ENCODE measurements at regions not wholly inside any gene's neighbourhood (a gene's known extent, or its start where the extent isn't known, plus 50 kb on each side); places are given as distances from the start of the nearest gene placed in this dataset.
"Not testable (repeated sequence)": the region's sequence is repeated elsewhere in the genome, so short reads cannot be mapped to it uniquely, and the experiment has no call there.

GRCh38 chr1:119191325-119191724, 50.9 kb upstream of the WARS2 start:
- DNase-seq = no peak

GRCh38 chr1:119204197-119204960, 63.9 kb upstream of the WARS2 start:
- no peak for DNase-seq

- DNase-seq = no peak
Measured at GRCh38 chr1:119204961-119205357, 64.5 kb upstream of the WARS2 start.

DNA sequence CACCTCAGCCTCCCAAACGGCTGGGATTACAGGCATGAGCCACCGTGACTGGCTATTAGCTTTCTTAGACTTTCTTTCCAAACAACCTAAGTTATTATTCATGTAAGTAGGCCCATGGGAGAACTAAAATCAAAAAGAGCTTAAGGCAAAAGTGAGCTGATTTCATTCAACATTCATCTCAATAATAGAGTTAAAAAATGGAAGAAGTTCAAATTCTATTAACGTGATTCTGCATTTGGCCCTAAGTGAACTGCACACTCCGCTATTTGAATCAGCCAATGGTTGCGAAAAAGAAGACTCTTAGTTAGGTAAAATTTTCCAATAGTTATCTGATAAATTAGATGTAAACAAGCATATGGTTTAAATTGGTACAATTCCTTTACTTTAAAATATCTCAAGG, 68.6 kb upstream of the WARS2 start:
- no peak for DNase-seq

GRCh38 chr1:119209596-119210295, 69.3 kb upstream of the WARS2 start:
- DNase-seq = no peak

- DNase-seq = no peak
Measured at GRCh38 chr1:119210296-119210649, 69.8 kb upstream of the WARS2 start.

DNA sequence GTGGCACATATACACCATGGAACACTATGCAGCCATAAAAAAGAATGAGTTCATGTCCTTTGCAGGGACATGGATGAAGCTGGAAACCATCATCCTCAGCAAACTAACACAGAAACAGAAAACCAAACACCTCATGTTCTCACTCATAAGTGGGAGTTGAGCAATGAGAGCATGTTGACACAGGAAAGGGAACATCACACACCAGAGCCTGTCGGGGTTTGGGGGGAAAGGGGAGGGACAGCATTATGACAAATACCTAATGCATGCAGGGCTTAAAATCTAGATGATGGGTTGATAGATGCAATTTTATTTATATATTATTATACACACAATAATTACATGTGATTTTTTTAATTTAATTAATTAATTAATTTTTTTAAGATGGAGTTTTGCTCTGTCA, 72.8 kb upstream of the WARS2 start:
- not testable (repeated sequence) for DNase-seq

DNA sequence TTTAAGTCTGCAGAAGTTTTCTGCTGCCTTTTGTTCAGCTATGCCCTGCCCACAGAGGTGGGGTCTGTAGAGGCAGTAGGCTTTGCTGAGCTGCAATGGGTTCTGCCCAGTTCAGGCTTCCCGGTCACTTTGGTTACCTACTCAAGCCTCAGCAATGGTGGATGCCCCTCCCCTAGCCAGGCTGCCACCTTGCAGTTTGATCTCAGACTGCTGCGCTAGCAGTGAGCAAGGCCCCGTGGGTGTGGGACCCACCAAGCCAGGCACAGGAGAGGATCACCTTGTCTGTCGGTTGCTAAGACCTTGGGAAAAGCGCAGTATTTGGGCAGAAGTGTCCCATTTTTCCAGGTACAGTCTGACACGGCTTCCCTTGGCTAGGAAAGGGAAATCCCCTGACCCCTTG, 74.5 kb upstream of the WARS2 start:
- not testable (repeated sequence) for DNase-seq

- DNase-seq = no peak
Measured at GRCh38 chr1:119217309-119217828, 76.9 kb upstream of the WARS2 start.

DNA sequence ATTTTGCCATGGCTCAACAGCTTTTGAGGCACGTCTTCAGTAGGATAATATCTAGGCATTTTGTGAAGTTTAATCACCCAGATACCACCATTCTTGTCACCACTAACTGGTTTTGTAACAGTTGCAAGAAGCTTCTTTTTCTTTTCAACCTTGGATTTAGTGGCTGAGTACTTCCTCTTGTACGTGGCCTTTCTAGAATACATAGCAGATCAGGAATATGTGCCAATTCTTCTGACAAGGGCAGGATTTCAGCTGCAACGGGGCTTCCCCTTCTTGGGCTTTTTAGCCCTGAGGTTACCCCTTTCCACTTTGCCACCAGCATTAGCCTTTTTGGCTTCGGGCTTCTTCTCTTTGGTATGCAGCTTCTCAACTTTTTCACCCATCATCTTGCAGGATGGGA, 79.3 kb upstream of the WARS2 start:
- no peak for DNase-seq

- DNase-seq = no peak
Measured at GRCh38 chr1:119220991-119221390, 80.5 kb upstream of the WARS2 start.

DNA sequence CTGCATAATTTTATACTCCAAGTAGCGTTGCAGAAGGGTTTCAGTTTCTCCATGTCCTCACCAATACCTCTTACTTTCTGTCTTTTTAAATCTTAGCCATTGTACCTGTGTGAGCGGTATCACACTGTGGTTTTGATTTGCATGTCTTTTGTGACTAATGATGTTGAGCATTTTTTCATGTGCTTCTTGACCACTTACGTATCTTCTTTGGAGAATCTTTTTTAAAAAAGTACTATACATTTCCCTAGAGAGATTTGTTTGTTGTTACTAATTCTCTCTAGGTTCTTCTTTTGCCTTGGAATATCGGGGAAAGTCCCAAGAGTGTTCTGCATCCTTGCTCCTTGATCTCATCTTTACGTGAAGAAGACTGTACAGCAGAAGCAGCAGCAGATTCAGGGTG, 81.8 kb upstream of the WARS2 start:
- DNase-seq = no peak

DNA sequence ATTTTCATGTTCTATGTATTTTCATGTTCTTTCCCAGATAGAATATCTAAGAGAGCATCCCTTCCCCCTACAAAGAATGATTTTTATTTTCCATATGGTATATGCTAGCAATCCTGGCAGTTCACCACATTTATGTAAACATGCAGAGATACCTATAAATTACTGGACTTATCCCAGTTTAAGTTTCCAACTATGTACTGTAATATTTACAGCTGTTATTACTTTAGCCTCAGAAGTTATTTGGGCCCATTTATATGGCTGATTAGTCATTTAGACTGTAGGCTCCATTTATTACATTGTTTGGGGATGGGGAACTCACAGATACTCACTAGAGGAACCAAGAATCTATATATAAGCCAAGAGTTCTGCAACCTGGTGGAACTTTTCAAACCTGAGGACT, 84.8 kb upstream of the WARS2 start:
- no peak for DNase-seq

GRCh38 chr1:119225831-119226230, 85.4 kb upstream of the WARS2 start:
- DNase-seq = no peak

- DNase-seq = no peak
Measured at GRCh38 chr1:119226321-119226720, 85.9 kb upstream of the WARS2 start.

- DNase-seq = no peak
Measured at GRCh38 chr1:119226913-119227312, 86.5 kb upstream of the WARS2 start.

DNA sequence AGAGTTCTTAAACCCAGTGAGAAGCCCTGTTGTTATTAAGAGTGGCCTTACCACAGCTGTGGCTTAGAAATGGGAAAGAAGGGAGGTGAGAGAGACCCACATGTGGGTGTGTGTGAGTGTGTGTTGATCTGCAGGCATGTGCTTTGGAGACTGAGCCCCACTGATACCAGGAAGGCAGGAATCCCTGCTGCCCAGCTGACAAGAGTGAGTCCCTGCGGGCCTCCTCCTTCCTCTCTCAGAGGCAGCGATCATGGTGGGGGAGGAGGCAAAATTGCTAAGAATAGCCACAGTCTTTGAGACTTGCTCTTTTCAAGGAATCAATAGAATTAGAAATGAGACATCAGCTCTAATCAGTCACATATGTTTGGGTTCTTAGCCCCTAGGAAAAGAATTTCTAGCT, 87.0 kb upstream of the WARS2 start:
- no peak for DNase-seq

DNA sequence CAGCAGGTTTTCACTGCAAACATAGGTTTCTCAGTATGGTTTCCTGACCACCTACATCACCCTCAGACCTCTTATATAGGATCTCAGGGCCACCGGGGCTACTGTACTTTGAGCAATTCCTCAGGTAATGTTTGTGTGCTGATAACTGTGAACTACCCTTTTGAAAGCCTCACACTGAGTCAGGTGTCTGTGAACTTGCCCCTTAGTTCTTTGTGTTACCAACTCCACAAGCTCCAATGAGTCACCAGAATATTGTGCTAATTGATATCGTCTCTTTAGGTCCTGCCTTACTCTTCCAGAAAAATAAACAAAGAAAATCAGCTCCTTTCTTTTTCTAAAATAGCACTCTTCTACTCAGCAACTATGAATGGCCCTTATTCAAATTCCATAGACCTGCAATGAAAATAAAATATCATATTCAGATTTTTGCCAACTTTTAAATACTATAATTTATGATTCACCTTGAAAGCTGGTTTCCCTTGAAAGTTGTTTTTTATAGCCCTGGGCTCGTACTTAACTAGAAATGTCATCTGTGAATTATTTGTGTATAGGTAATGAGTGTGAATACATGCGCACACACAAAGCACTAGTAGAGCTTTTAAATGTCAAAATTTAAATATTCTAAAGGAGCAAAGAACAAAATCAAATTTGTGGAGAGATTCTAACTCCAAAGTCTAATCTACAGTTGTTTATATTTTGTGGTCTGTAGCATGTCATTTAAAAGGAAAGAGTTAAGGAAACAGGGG, 88.1 kb upstream of the WARS2 start:
- DNase-seq = no peak

- no peak for DNase-seq
Measured at GRCh38 chr1:119235120-119235519, 94.7 kb upstream of the WARS2 start.

DNA sequence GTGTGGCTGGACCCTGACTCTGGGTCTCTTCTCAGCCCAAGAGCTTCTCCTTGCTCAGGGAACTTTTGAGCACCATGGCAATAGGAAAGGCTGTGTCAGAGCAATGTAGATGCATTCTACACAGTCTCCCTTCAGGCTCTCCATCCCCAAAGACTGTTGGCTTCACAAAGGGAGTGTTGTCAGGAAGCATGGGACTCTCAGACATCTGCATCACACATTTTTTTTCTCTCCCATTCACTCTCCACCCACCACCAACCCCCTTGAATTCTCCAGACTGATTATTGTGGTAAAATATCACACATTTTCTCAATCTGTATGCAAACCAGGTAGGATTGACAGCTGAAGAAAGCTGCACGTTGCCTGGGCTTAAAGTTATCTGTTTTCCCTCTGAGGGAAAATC, 105.4 kb upstream of the WARS2 start:
- no peak for DNase-seq

DNA sequence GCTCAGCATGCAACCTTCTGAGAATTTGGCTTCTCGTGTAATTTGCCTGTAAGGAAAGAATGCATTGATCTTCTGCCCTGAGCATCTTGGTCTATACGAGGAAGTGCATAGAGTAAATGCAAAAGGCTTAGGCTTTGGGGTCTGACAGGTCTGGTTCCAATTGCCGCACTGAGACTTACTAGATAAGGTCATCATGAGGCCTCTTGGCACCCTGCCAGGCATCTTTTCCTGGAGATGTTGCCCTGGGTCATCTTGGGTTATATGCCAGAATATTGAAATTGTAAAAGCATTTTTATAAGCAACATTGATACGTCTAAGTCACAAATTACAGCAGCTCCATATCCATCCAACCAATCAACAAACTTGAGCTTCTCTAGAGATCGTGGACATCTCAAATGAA, 108.8 kb upstream of the WARS2 start:
- DNase-seq = no peak

DNA sequence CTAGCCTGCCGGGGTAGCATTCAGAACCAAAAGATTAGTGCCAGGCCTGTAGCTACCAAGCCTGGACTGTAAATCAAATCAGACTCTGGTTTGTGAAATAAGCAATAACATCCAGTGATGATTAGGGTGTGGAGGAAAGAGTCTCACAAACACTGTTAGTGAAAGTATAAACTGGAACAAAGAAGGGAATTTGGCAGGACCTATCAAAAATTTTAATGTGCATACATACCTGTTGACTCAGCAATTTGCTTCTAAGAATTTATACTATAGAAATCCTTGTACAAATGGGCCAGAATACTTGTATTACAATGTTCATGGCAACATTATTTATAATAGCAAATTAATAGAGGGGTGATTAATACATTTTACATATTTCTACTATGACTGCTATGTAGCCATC, 109.8 kb upstream of the WARS2 start:
- DNase-seq = no peak

- no peak for DNase-seq
Measured at GRCh38 chr1:119251751-119252150, 111.3 kb upstream of the WARS2 start.

DNA sequence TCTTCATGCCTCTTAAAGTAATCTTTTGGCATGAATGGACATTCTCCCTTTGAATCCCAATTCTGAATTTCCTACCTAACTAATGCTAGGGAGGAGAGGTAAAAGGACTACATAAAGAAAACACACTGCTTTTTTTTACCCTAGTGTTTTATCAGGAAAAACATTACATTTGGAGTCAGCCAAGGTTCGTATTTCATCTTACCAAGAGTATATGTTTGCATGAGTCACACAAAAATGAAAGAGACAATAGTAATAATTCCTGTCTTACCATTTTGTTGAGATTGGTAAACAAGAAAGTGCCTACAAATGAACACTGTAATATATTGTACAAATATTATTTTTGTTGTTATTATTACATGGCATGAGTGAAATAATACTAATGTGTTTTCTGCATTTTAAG, 112.9 kb upstream of the WARS2 start:
- DNase-seq = no peak

Measured in SHP77 (cell line).